ENCODE measurements at regions not wholly inside any gene's neighbourhood (a gene's known extent, or its start where the extent isn't known, plus 50 kb on each side); places are given as distances from the start of the nearest gene placed in this dataset.

- H3K27me3 ChIP-seq (replicated peaks; ENCODE audit: control insufficient read depth, insufficient read depth, low read length): no peaks in the 10 kb centered on the region; the same call in 1 of the 2 replicates
- DNase-seq (ENCODE audit: extremely low read depth, insufficient read length): no peak
- no peak overlapping the region for H3K4me3 ChIP-seq (replicated peaks; ENCODE audit: low read depth, low read length)
- H3K36me3 ChIP-seq (ENCODE audit: control insufficient read depth, insufficient read depth, low read length): no peaks in the 10 kb centered on the region
- TF ChIP-seq, protein P1, sequence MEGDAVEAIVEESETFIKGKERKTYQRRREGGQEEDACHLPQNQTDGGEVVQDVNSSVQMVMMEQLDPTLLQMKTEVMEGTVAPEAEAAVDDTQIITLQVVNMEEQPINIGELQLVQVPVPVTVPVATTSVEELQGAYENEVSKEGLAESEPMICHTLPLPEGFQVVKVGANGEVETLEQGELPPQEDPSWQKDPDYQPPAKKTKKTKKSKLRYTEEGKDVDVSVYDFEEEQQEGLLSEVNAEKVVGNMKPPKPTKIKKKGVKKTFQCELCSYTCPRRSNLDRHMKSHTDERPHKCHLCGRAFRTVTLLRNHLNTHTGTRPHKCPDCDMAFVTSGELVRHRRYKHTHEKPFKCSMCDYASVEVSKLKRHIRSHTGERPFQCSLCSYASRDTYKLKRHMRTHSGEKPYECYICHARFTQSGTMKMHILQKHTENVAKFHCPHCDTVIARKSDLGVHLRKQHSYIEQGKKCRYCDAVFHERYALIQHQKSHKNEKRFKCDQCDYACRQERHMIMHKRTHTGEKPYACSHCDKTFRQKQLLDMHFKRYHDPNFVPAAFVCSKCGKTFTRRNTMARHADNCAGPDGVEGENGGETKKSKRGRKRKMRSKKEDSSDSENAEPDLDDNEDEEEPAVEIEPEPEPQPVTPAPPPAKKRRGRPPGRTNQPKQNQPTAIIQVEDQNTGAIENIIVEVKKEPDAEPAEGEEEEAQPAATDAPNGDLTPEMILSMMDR (IDR thresholded peaks at IDR 0.05; ENCODE audit: insufficient read depth, low read length, poor library complexity, severe bottlenecking): no peak
Observed at GRCh38 chrX:10750581-10750980, 130.2 kb upstream of the MID1 start.

DNA sequence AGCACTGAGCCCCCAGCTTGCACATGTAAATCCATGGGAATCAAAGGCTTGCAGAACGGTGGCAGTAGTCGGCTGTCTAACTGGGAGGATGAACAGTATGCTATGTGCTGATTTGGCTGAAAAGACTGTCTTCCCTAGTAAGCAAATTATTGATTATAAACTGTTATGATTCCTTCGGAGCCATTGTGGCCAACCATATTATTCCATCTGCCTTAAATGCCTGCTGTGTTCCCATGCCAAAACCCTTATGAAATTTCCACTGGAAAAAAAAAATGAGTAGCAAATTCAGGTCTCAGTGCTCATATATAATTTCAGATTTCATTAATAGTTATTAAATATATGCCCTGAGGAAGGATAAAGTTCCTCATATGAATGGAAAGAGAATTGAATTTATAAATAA lies 132.7 kb upstream of the MID1 start:
- H3K36me3 ChIP-seq (ENCODE audit: control insufficient read depth, insufficient read depth, low read length): no peaks in the 10 kb centered on the region
- no peaks in the 10 kb centered on the region; the same call in 1 of the 2 replicates for H3K27me3 ChIP-seq (replicated peaks; ENCODE audit: control insufficient read depth, insufficient read depth, low read length)
- TF ChIP-seq, protein P1 (IDR thresholded peaks at IDR 0.05; ENCODE audit: insufficient read depth, low read length, poor library complexity, severe bottlenecking): no peak
- no peak overlapping the region for H3K4me3 ChIP-seq (replicated peaks; ENCODE audit: low read depth, low read length)
- DNase-seq (ENCODE audit: extremely low read depth, insufficient read length): no peak

DNA sequence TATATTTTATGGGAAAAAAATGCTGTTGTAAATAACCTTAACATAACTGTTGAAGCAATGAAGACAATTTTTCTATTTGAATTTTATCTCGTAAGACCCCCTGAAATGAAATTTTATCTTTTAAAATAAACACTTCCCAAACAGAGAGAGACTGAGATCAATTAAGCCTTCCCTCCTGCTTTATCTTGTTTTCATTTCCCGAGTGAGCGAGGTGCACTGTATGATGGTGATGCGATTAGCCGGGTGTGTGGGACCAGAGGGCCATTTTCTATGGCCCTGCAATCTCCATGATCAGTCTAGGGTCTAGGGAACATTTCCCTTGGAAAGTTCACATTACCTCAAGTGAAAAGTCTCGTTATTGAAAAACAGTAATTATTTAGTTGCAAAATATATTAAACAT lies 134.1 kb upstream of the MID1 start:
- Histone ChIP-seq H3K4me3 (replicated peaks; ENCODE audit: low read depth, low read length) (no peak overlapping the region), H3K36me3 (ENCODE audit: control insufficient read depth, insufficient read depth, low read length) (no peaks in the 10 kb centered on the region), H3K27me3 (replicated peaks; ENCODE audit: control insufficient read depth, insufficient read depth, low read length) (no peaks in the 10 kb centered on the region)
- TF ChIP-seq, protein P1 (IDR thresholded peaks at IDR 0.05; ENCODE audit: insufficient read depth, low read length, poor library complexity, severe bottlenecking): no peak
- no peak for DNase-seq (ENCODE audit: extremely low read depth, insufficient read length)

- no peaks in the 10 kb centered on the region for H3K27me3 ChIP-seq (replicated peaks; ENCODE audit: control insufficient read depth, insufficient read depth, low read length)
- H3K36me3 ChIP-seq (ENCODE audit: control insufficient read depth, insufficient read depth, low read length): no peaks in the 10 kb centered on the region
- TF ChIP-seq, protein P1 (IDR thresholded peaks at IDR 0.05; ENCODE audit: insufficient read depth, low read length, poor library complexity, severe bottlenecking): no peak
- no peak overlapping the region for H3K4me3 ChIP-seq (replicated peaks; ENCODE audit: low read depth, low read length)
- DNase-seq (ENCODE audit: extremely low read depth, insufficient read length): no peak
Observed at GRCh38 chrX:10755439-10756334, 135.3 kb upstream of the MID1 start.

GRCh38 chrX:10756441-10756840 lies 136.1 kb upstream of the MID1 start:
- H3K36me3 ChIP-seq (ENCODE audit: control insufficient read depth, insufficient read depth, low read length): no peaks in the 10 kb centered on the region
- H3K4me3 ChIP-seq (replicated peaks; ENCODE audit: low read depth, low read length): no peak overlapping the region
- TF ChIP-seq, protein P1 (IDR thresholded peaks at IDR 0.05; ENCODE audit: insufficient read depth, low read length, poor library complexity, severe bottlenecking): no peak
- no peak for DNase-seq (ENCODE audit: extremely low read depth, insufficient read length)
- H3K27me3 ChIP-seq (replicated peaks; ENCODE audit: control insufficient read depth, insufficient read depth, low read length): no peaks in the 10 kb centered on the region
